NCI-H2196 treated with DMSO at 0.1 percent for 48 hours (cell line): ENCODE measurements at regions not wholly inside any gene's neighbourhood (a gene's known extent, or its start where the extent isn't known, plus 50 kb on each side); places are given as distances from the start of the nearest gene placed in this dataset.
"Not testable (repeated sequence)": the region's sequence is repeated elsewhere in the genome, so short reads cannot be mapped to it uniquely, and the experiment has no call there.

ENCODE experiments used
- DNase-seq: peaks from one replicate; lab custom pipeline; 2025; ENCODE audit not compliant: unreplicated experiment; lab: John Stamatoyannopoulos, UW

- no peak for DNase-seq
These were observed 207.9 kb downstream of the HINT1 start for GRCh38 chr5:130957151-130957550.

- no peak for DNase-seq
These were observed 210.0 kb downstream of the HINT1 start for GRCh38 chr5:130955041-130955440.

- DNase-seq: no peak
These were observed 210.7 kb downstream of the HINT1 start for GRCh38 chr5:130954336-130954735.

- DNase-seq: no peak
These were observed 226.0 kb downstream of the HINT1 start for GRCh38 chr5:130939059-130939458.

GRCh38 chr5:130937046-130937445 is 228.0 kb downstream of the HINT1 start:
- no peak for DNase-seq

GRCh38 chr5:130923543-130924124 is 241.4 kb downstream of the HINT1 start:
- DNase-seq: no peak

- DNase-seq: no peak
These were observed 253.0 kb downstream of the HINT1 start for GRCh38 chr5:130912088-130912487.

- no peak for DNase-seq
These were observed 256.9 kb downstream of the HINT1 start for GRCh38 chr5:130908186-130908585.

GRCh38 chr5:130897537-130898195 is 267.4 kb downstream of the HINT1 start:
- peak; percentile 16 for DNase-seq

- not testable (repeated sequence) for DNase-seq
These were observed 267.9 kb downstream of the HINT1 start for GRCh38 chr5:130897181-130897536.

GRCh38 chr5:130896636-130897035 is 268.4 kb downstream of the HINT1 start:
- DNase-seq: no peak

GRCh38 chr5:130893006-130893405 is 272.1 kb downstream of the HINT1 start:
- no peak for DNase-seq

GRCh38 chr5:130890610-130891009 is 274.4 kb downstream of the HINT1 start:
- DNase-seq: no peak

GRCh38 chr5:130885691-130886090 is 279.4 kb downstream of the HINT1 start:
- DNase-seq: no peak

GRCh38 chr5:130885027-130885426 is 280.0 kb downstream of the HINT1 start:
- DNase-seq: no peak

- no peak for DNase-seq
These were observed 281.0 kb downstream of the HINT1 start for GRCh38 chr5:130884023-130884422.

GRCh38 chr5:130875656-130876055 is 289.4 kb downstream of the HINT1 start:
- no peak for DNase-seq

GRCh38 chr5:130874861-130875417 is 290.1 kb downstream of the HINT1 start:
- no peak for DNase-seq

GRCh38 chr5:130871346-130872086 is 293.5 kb downstream of the HINT1 start:
- peak; percentile 1 for DNase-seq

- no peak for DNase-seq
These were observed 294.4 kb downstream of the HINT1 start for GRCh38 chr5:130870691-130871090.

GRCh38 chr5:130868186-130868840 is 296.7 kb downstream of the HINT1 start:
- no peak for DNase-seq
